ENCODE measurements at regions not wholly inside any gene's neighbourhood (a gene's known extent, or its start where the extent isn't known, plus 50 kb on each side); places are given as distances from the start of the nearest gene placed in this dataset.
"Not testable (repeated sequence)": the region's sequence is repeated elsewhere in the genome, so short reads cannot be mapped to it uniquely, and the experiment has no call there.

DNA sequence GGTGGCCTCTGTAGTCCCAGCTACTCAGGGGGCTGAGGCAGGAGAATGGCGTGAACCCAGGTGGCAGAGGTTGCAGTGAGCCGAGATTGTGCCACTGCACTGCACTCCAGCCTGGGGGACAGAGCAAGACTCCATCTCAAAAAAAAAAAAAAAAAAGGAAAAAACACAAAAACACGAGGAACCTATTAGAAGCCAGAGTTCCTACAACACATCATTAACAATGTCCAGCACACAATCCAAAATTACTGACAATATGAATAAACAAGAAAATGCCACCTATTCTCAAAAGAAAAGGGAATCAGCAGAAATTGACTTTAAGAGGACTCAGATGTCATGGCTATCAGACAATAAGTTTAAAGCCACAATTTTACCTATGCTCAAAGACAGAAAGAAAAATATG lies 57.3 kb upstream of the HS3ST3A1 start:
- DNase-seq (ENCODE audit: low spot score): not testable (repeated sequence)

DNA sequence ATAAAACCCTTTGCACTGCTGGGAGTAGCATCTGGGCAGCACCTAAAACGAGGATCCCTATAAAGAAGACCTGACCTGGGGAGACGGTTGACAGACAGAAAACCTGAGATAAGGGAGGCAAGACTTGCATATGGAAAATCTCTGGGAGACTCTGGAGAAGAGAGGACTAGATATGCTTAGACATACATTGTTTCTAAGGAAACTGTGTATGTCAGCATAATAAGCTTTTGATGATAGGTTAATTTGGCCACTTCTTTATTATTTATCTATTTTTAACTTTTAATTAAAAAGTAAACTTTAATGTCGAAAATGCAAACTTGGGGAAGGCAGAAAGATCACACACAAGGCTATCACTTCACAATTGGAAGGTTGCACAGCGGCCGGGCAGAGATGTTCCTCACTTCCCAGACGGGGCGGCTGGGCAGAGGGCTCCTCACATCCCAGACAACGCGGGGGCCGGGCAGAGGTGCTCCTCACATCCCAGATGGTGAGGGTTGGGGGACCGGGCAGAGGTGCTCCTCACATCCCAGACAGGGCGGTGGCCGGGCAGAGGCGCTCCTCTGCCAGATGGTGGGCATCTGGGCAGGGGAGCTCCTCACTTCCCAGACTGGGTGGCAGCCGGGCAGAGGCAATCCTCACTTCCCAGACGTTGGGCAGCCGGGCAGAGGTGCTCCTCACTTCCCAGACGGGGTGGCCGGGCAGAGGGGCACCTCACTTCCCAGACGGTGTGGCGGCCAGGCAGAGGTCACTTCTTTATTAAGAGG lies 64.3 kb upstream of the HS3ST3A1 start:
- no peak for DNase-seq (ENCODE audit: low spot score)

DNA sequence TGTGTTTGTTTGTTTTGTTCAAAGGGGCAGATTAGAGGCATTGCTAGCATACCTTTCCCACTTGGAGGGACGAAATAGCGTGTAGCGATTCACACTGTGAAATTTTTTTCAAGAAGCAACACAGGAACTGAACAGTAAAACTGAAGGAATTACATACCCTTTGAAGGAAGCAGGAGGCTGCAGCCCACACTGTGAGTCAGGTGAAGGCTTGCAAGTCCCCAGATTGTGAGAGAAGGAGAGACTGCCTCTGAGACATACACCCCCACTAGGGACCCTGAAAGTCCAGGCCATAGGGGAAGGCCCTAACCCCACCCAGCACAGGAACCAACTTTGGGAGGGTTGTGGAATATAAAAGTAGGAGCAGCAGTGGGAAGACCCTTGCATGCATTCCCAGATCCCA lies 69.6 kb upstream of the HS3ST3A1 start:
- no peak for DNase-seq (ENCODE audit: low spot score)

DNA sequence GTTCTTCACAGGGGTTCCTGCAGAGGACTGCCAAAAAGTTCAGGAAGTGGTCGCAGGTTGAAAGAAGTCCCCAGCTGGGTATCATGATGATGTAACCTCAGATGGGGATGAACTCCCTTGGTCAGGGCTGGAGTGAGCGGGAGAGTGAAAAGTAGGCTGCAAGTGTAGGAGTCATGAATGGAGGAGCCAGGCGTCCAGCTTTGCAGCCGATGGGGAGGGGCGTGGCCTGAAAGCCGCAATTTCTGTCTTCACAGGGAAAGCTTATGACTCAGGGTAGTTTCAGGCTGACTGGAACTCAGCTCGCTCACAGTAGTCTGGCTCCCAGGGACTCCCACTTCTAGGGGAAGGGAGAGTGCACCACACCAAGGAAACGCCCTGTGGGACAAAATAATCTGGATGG lies 70.0 kb upstream of the HS3ST3A1 start:
- no peak for DNase-seq (ENCODE audit: low spot score)

DNA sequence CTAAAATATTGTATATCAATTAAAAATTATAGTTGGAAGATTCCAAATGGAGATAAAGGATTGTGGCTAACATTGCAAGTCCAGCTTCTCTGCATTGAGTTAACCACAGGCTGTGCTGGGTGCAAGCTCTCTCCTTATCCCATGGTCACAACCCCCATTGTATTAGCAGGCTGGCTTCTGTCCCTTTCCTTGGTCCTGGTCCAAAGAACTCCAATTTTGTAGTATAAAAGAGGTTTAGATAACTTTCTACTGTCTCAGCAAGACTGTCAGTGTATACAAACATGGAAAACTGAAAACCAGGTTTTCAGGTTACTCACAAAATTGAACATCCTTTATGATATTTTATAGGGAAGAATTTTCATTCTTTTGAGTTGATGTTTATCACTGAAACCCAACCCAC lies 76.6 kb upstream of the HS3ST3A1 start:
- no peak for DNase-seq (ENCODE audit: low spot score)

DNA sequence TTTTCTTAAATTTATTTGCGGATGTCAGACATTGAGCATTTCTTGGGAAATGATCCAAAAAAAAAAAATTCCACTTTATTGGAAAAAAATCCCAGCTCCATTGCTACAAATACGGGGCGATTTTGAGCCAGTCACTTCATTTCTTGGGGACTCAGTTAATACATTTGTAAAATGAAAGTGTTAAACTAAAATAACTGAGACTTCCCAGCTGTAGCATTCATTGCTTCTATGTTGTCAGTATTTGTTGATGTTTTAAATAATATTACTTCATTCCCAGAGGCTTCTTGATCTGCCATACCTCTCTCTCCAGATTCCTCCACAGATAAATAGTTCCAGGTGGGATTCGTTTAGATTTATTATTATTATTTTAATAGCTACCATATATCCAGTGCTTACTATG lies 77.1 kb upstream of the HS3ST3A1 start:
- DNase-seq (ENCODE audit: low spot score): no peak

DNA sequence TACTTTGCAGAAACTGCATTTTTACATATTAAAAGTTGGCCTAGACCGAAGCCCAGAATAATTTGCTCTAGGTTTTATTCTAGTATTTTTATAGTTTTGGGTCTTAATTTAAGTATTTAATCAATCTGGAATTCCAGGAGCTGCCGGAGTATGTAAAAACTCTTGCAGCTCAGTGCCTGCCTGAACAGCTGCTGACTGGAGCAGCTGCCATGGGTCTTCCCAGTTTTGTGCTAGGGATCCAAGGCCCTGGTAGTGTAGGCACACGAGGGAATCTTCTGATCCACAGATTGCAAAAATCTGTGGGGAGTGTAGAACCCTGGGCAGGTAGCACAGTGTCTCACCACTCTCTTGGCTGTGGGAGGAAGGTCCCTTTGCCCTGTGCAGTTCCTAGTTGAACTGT lies 87.0 kb upstream of the HS3ST3A1 start:
- no peak for DNase-seq (ENCODE audit: low spot score)

DNA sequence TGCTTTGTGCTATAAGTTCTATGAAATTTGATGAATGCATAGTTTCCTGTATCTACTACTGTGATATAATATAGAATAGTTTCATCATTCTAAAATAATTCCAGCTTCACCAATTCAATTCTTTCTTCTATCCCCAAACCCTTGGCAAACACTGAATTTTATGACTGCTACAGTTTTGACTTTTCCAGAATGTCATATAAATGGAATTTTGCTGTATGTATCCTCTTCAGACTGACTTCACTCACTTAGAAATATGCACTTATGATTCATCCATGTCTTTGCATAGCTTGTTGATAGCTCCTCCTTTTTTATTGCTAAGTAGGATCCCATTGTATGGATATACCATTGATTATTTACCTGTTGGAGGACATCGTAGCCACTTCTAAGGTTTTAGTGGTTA lies 89.1 kb upstream of the HS3ST3A1 start:
- DNase-seq (ENCODE audit: low spot score): no peak

DNA sequence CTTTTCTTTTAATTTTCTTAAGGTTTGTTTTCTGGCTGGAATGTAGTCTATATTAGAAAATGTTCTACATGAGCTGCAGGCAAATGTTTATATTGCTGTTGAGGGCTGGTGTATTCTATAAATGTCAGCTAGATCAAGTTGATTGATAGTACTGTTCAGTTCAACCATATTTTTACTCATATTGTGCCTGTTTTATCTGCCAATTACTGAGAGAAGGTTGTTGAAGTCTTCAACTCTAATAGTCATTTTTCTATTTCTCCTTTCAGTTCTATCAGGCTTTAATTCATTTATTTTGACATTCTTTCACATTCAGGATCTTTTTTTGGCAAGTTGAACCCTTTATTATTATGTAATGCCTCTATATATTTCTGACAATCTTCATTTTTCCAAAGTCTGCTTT lies 93.2 kb upstream of the HS3ST3A1 start:
- DNase-seq (ENCODE audit: low spot score): no peak

DNA sequence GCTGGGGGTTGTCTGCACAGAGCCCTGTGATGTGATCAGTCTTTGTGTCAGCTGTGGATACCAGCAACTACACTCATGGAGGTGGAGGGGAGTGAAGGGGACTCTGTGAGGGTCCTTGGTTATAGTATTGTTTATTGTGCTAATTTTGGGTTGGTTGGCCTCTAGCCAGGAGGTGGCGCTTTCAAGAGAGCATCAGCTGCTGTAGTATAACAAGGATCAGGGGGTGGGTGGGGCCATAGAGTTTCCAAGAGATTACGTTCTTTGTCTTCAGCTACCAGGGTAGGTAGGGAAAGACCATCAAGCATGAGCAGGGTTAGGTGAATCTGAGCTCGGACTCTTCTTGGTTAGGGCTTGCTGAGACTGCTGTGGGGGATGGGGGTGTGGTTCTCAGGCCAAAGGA lies 97.1 kb upstream of the HS3ST3A1 start:
- DNase-seq (ENCODE audit: low spot score): no peak

DNA sequence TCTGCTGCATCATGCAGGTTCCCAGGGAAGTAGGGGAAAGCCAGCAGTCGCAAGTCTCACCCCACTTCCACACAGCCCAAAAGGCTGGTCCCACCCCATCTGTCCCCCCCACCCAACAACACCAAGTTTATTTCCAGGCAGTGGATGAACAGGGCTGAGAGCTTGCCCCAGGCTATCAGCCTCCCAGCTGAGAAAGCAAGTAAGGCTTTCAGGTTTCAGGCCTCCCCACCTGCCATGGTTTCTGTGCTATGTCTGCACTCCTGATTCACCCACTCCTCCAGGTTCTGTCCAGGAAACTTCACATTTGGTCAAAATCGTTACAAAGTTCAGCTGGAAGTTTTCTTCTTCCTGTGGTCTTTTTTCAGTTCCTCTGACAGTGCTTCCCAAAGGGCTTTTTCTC lies 97.5 kb upstream of the HS3ST3A1 start:
- DNase-seq (ENCODE audit: low spot score): no peak

DNA sequence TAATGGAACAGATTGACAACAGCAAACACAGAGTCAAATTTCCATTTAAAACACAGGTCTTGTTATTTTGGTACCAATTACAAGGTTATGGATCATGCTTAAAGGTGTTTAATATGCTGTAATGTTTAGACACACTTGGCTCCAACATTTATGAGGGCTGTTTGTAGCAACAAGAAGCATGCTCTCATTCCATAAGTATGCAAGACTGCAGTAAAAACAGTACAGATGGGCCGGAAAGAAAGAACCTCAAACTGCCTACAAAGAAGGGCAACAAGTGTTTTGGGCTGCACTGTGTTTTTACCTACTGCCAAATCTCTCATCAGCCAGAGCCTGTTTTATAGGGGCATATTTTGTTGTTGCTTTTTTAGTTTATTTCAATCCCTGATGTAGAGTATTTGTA lies 100.5 kb upstream of the HS3ST3A1 start:
- no peak for DNase-seq (ENCODE audit: low spot score)

DNA sequence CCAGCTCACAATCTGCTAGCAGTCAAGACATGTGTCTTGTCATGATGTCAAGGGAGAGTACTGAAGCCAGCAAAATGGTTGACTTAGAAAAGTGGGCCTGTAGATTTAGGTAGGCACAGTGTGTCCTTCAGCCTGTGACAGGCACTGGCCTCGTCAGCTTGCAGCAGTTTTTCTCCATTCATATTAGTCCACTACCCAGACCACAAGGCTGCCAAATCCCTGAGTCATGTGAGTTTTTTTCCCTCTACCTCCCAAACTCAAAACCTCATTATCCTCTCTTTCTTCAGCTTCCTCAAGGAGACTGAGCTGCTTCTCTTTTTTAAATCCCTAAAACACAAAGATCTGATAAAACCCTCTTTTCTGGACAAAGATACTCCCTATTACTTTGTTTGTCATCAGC lies 102.6 kb upstream of the HS3ST3A1 start:
- DNase-seq (ENCODE audit: low spot score): peak; percentile 7

DNA sequence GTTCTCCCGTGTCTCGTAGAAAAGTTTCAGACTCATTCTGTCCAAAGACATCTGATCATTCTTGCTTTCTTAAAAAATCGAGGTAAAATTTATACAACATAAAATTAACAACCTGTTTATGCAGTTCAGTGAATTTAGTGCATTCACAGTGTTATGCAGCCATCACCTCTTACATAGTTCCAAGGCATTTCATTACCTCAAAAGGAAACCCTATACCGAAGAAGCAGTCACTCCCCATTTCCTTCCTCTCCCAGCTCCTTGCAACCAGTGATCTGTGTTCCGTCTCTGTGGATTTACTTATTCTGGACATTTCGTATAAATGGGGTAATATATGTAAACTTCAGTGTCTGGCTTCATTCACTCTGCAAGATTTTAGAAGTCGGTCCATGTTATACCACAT lies 103.5 kb upstream of the HS3ST3A1 start:
- DNase-seq (ENCODE audit: low spot score): no peak

DNA sequence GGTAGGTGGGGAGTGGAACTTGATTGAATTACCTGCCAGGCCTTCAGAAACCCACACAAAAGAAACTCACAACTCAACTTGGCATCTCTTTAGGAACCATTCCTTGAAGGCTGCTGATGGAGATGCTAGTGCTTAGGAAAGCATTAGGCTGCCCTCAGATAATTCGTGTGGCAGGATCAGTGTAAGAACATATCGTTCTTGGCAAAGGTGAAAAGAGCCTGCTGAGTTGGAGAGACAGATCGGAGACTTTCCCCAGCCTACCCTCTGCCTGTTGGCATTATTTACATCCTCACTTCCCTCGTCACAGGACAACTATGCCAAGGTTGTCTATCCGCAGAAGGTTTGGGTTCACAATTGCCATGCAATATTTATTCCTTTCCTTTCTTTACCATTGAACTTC lies 120.0 kb upstream of the HS3ST3A1 start:
- DNase-seq (ENCODE audit: low spot score): no peak

DNA sequence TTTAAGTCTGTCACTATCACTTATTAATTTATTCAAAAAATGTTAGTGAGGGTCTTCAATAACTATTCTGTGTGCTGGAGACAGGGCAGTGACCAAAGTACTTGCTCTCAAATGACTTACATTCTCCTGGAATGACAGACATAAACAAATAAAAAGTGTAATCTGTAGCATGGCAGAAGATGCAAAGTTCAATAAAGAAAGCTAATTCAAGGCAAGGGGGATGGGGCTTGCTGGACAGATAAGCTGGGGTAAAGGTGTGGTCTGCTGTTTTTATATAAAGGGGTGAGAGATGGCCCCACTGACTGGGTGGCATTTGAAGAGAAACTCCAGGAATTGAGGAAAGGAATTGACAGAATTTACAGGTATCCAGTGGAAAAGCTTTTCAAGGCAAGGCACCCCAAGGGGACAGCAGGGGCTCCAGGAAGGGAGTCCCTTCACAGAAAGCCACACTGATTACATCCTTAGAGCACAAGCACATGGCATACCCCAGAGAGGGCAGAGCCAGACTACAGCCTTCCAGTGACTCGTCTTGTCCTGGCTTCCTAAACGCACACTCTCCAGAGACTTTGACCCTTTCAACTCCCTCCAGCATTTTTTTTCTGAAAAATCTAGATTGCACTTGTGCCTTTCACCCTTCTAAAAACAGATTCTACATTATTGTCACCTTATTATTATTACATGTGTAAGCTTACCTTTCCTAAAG lies 123.7 kb upstream of the HS3ST3A1 start:
- DNase-seq (ENCODE audit: low spot score): peak; percentile 3

DNA sequence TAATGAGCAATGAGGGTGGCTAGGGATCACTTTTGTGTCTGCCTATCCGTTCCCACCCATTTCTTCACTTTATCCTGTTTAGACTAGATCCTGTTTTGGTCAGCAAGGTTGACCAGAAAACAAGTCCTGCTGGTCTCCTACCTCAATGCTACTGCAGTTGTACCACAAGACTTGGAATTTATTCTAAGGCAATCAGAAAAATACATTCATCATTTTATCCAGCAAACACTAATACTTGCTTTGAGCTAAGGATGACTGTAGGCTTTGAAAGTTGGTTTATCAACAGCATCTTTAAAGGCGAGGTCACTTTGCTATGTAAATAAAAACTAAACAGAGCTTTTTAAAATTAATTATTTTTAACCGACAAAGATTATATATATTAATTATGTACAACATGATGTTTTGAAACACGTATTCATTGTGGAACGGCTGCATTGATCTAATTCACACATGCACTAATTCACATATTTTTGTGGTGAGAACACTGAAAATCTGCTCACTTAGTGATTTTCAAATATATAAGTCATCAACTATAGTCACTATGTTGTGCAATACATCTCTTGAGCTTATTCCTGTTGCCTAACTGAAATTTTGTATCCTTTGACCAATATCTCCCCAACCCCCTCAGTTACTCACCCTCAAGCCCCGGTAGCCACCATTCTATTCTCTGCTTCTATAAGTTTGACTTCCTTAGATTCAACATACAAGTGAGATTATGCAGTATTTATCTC lies 125.9 kb upstream of the HS3ST3A1 start:
- DNase-seq (ENCODE audit: low spot score): peak; percentile 62

DNA sequence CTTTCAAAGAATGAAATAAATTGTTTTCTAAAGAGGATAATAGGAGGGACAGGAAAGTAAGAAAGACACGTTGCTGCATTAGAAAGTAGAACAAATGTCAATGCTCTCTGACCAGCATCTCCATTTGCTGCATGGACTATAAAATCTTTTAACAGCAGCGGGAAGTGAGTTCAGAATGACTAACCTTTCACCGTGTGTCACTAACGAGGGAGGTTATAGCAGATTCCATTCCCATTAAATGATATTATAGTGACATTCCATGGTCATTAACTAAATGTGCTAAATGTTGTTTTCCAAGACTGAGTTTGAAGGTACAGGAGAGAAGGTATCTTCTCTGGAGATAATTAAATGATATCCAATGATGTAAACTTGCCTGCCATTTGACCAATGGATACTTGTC lies 127.1 kb upstream of the HS3ST3A1 start:
- peak; percentile 72 for DNase-seq (ENCODE audit: low spot score)

DNA sequence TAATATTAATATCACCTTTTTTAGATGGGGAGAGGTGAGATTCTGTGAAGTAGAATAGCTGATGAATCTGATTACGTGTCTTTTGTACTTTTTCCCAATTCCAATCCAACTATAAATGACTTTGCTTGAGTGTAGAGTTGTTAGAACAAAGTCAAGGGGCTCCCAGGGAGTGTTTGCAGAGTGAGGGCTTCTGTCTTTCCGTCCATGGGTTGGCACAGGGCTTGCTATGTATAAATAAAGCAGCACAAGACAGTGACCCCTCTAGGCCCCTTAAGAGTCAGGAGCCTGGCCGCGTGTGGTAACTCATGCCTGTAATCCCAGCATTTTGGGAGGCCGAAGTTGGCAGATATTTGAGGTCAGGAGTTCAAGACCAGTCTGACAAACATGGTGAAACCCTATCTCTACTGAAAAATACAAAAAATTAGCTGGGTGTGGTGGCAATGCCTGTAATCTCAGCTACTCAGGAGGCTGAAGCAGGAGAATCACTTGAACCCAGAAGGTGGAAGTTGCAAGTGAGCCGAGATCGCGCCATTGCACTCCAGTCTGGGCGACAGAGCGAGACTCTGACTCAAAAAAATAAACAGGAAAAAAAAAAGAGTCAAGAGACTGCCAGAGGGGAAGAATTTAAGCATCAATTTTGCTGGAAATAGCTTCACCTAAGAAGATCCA lies 127.9 kb upstream of the HS3ST3A1 start:
- DNase-seq (ENCODE audit: low spot score): no peak

DNA sequence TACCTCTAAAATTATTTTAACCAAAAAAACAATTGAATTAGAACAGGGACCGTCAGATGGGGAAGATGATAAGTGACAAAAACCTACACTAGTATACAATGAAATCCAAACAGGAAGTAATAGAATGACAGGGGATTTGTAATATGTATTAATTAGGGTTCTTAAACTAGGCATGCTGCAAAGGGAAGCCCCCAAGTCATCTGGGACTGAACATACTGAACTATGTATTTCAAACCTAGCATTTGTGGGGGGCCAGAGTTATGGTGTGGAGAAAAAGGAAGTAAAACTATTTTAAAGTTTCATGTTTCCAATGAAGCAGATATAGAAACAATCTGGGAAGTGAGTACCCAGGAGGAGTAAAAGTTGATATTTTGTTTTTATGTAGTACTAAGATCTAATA lies 133.2 kb upstream of the HS3ST3A1 start:
- no peak for DNase-seq (ENCODE audit: low spot score)

DNA sequence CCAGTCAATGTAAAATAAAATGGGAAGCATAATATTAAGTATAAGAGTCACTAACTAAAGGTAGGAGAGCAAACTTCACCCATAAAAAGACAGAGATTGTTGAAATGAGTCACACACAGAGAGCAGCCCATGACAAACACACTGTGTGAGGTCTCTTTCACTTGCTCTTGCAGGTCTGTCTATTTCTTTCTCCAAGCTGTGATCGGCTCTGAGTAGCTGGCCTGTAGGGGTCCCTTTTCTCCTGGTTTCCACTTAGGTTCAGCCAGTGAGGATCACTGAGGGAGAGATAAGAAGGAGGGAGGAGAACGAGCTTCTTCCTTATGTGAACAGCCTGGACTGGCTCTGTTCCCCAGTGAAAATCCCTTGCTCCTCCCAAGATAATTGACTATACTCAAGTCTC lies 133.7 kb upstream of the HS3ST3A1 start:
- no peak for DNase-seq (ENCODE audit: low spot score)

DNA sequence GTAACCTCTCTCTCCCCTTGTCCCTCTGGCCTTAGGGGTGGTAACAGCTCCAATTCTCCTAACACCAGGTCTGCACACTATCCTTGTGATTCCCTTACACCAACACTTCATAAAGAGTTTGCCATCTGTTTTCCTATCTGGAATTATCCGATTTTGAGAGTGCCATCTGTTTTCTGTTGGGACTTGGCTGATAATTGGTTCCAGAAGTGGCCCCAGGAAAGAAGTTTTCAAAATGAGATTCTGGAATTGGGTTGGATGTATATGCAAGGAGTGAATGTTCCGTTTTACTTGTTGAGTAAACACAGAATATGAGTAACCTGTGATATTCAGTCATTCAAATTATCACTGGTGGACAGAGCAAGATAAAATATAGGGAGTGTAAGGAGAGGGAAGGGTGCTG lies 134.1 kb upstream of the HS3ST3A1 start:
- DNase-seq (ENCODE audit: low spot score): no peak

DNA sequence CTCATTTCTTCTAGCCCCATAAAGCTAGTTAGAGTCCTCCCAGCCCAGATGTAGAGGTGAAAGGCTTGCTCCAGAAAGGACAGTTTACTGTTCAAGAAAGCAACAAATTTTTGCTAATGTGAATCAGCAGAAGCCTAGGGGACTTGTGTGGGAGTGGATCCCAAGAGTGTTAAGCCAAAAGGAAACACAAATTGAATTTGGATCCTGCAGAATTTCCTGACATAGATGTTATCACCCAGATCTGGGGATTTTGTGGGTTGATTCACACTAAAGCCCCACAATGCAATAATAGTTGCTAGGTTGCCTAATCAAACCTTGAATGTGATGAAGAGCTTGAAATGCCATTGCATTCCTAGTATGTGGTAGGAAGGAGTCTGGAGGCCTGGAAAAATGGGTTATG lies 135.2 kb upstream of the HS3ST3A1 start:
- no peak for DNase-seq (ENCODE audit: low spot score)

Measured in RKO (cell line).